ENCODE measurements at regions not wholly inside any gene's neighbourhood (a gene's known extent, or its start where the extent isn't known, plus 50 kb on each side); places are given as distances from the start of the nearest gene placed in this dataset.
"Not testable (repeated sequence)": the region's sequence is repeated elsewhere in the genome, so short reads cannot be mapped to it uniquely, and the experiment has no call there.

GRCh38 chr6:96433950-96434349 is 87.7 kb upstream of the UFL1 start:
- H3K27me3 Mint-ChIP-seq (ENCODE audit: insufficient read depth, low read depth): peaks cover 3% of the 10 kb centered on the region
- no peaks in the 10 kb centered on the region for H3K4me1 Mint-ChIP-seq
- Histone ChIP-seq H3F3A (ENCODE audit: low read depth) (no peaks in the 10 kb centered on the region), H3K4me1 (no peaks in the 10 kb centered on the region), H3K27me3 (no peaks in the 10 kb centered on the region), H3K4me3 (no peak overlapping the region), H3K36me3 (no peaks in the 10 kb centered on the region), H3K9me3 (ENCODE audit: low read depth) (no peaks in the 10 kb centered on the region), H4K20me1 (ENCODE audit: low read depth) (no peaks in the 10 kb centered on the region), H2AFZ (replicated peaks) (no peak overlapping the region), H3K4me2 (no peak overlapping the region), H3K27ac (no peak overlapping the region), H3K9ac (no peak overlapping the region), H3K79me2 (ENCODE audit: low read depth) (no peaks in the 10 kb centered on the region)
- no peak overlapping the region for H3K4me3 Mint-ChIP-seq
- DNase-seq (ENCODE audit: low spot score): no peak
- TF ChIP-seq CTCF (IDR thresholded peaks at IDR 0.05) (no peak), EZH2phosphoT487 (IDR thresholded peaks at IDR 0.05) (no peak), EZH2 (IDR thresholded peaks at IDR 0.05) (no peak)
- H3K36me3 Mint-ChIP-seq: peaks cover 2% of the 10 kb centered on the region
- no peak overlapping the region for H3K27ac Mint-ChIP-seq
- H3K9me3 Mint-ChIP-seq: peaks cover 13% of the 10 kb centered on the region

- no peak for TF ChIP-seq CTCF (IDR thresholded peaks at IDR 0.05)
- Mint-ChIP-seq H3K4me3 (no peak overlapping the region), H3K27ac (no peak overlapping the region), H3K27me3 (ENCODE audit: insufficient read depth, low read depth) (peaks cover 5% of the 10 kb centered on the region), H3K9me3 (peaks cover 11% of the 10 kb centered on the region), H3K36me3 (peaks cover 2% of the 10 kb centered on the region), H3K4me1 (no peaks in the 10 kb centered on the region)
- Histone ChIP-seq H4K20me1 (ENCODE audit: low read depth) (no peaks in the 10 kb centered on the region), H3K36me3 (no peaks in the 10 kb centered on the region), H3F3A (ENCODE audit: low read depth) (no peaks in the 10 kb centered on the region), H3K79me2 (ENCODE audit: low read depth) (no peaks in the 10 kb centered on the region), H3K9me3 (ENCODE audit: low read depth) (no peaks in the 10 kb centered on the region), H3K9ac (no peak overlapping the region), H3K4me2 (no peak overlapping the region), H3K27me3 (no peaks in the 10 kb centered on the region), H3K4me3 (no peak overlapping the region), H3K27ac (no peak overlapping the region), H2AFZ (replicated peaks) (no peak overlapping the region), H3K4me1 (no peaks in the 10 kb centered on the region)
- DNase-seq (ENCODE audit: low spot score): no peak
Measured at GRCh38 chr6:96436398-96436797, 85.2 kb upstream of the UFL1 start.

- not testable (repeated sequence) for H3K27me3 Mint-ChIP-seq (ENCODE audit: insufficient read depth, low read depth); H3K4me1 ChIP-seq; H3K4me3 Mint-ChIP-seq; H3K27ac ChIP-seq; H3K4me3 ChIP-seq; H3K4me1 Mint-ChIP-seq; H3K27me3 ChIP-seq; H2AFZ ChIP-seq (replicated peaks); H3K9me3 ChIP-seq (ENCODE audit: low read depth); H3K79me2 ChIP-seq (ENCODE audit: low read depth); H3K36me3 ChIP-seq; DNase-seq (ENCODE audit: low spot score); H3F3A ChIP-seq (ENCODE audit: low read depth); H3K4me2 ChIP-seq; H3K27ac Mint-ChIP-seq; H4K20me1 ChIP-seq (ENCODE audit: low read depth); H3K9ac ChIP-seq; H3K36me3 Mint-ChIP-seq
- H3K9me3 Mint-ChIP-seq: peaks cover 10% of the 10 kb centered on the region
Measured at GRCh38 chr6:96437228-96437627, 84.4 kb upstream of the UFL1 start.

- H4K20me1 ChIP-seq (ENCODE audit: low read depth): no peaks in the 10 kb centered on the region
- Mint-ChIP-seq H3K9me3 (peaks cover 5% of the 10 kb centered on the region), H3K4me1 (peaks cover 14% of the 10 kb centered on the region), H3K27me3 (ENCODE audit: insufficient read depth, low read depth) (peaks cover 2% of the 10 kb centered on the region), H3K4me3 (no peak overlapping the region), H3K36me3 (peaks cover 2% of the 10 kb centered on the region), H3K27ac (no peak overlapping the region)
- H3K27me3 ChIP-seq: no peaks in the 10 kb centered on the region
- H3K36me3 ChIP-seq: no peaks in the 10 kb centered on the region
- TF ChIP-seq EZH2phosphoT487 (IDR thresholded peaks at IDR 0.05): no peak
- no peak for TF ChIP-seq CTCF (IDR thresholded peaks at IDR 0.05)
- no peak for TF ChIP-seq EZH2 (IDR thresholded peaks at IDR 0.05)
- H2AFZ ChIP-seq (replicated peaks): peak overlapping the region; percentile 70
- peak overlapping the region; percentile 48 for H3K4me2 ChIP-seq
- H3K9me3 ChIP-seq (ENCODE audit: low read depth): no peaks in the 10 kb centered on the region
- peak; percentile 63 for DNase-seq (ENCODE audit: low spot score)
- no peak overlapping the region for H3K4me3 ChIP-seq
- no peaks in the 10 kb centered on the region for H3F3A ChIP-seq (ENCODE audit: low read depth)
- no peak overlapping the region for H3K9ac ChIP-seq
- H3K27ac ChIP-seq: no peak overlapping the region
- no peaks in the 10 kb centered on the region for H3K79me2 ChIP-seq (ENCODE audit: low read depth)
- H3K4me1 ChIP-seq: peaks cover 17% of the 10 kb centered on the region
Measured at GRCh38 chr6:96450082-96450769, 71.4 kb upstream of the UFL1 start.

Data from neural progenitor cell (in vitro differentiated cells).